ENCODE measurements at regions not wholly inside any gene's neighbourhood (a gene's known extent, or its start where the extent isn't known, plus 50 kb on each side); places are given as distances from the start of the nearest gene placed in this dataset.

DNA sequence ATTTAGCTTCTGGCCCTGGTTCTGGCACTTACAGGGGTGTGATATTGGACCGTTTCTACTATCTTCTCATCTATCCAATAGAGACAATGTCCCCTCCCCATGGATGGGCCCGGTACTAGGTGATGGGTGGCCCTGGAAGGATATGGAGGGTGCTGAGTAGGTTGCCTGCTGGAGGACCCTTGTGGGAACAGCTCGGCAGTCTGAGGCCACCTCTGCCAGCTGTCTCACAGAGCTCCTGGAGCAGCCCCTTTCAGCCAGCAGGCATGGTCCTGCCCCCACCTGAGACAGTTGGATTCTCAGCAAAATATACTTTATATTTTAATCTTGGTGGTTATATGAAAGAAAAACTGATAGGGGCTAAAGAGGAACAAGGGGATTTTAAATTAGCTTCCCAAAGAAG lies 101.0 kb upstream of the LMO4 start:
- Histone ChIP-seq H3K9me2 (ENCODE audit: low read depth, low read length) (no peaks in the 10 kb centered on the region), H3K27me3 (ENCODE audit: insufficient read depth, low read length) (no peaks in the 10 kb centered on the region), H2AFZ (ENCODE audit: low read length) (no peak overlapping the region), H3K36me3 (ENCODE audit: insufficient read depth, low read length) (no peaks in the 10 kb centered on the region), H3K9ac (ENCODE audit: low read length) (no peak overlapping the region), H3K79me2 (ENCODE audit: insufficient read depth, low read length) (no peaks in the 10 kb centered on the region), H3K27ac (ENCODE audit: low read depth, low read length, poor library complexity, severe bottlenecking) (no peak overlapping the region), H4K20me1 (ENCODE audit: insufficient read depth, low read length) (no peaks in the 10 kb centered on the region), H3K9me3 (ENCODE audit: low read length) (no peaks in the 10 kb centered on the region), H3F3A (ENCODE audit: insufficient read depth, low read length) (no peaks in the 10 kb centered on the region), H3K4me3 (ENCODE audit: low read depth, low read length, poor library complexity, severe bottlenecking) (no peak overlapping the region), H3K4me1 (ENCODE audit: insufficient read depth, low read length, severe bottlenecking) (peaks cover 7% of the 10 kb centered on the region), H3K4me2 (ENCODE audit: low read length) (no peak overlapping the region)
- TF ChIP-seq EZH2 (IDR thresholded peaks at IDR 0.05; ENCODE audit: borderline replicate concordance, low read length) = no peak
- TF ChIP-seq, protein P1, sequence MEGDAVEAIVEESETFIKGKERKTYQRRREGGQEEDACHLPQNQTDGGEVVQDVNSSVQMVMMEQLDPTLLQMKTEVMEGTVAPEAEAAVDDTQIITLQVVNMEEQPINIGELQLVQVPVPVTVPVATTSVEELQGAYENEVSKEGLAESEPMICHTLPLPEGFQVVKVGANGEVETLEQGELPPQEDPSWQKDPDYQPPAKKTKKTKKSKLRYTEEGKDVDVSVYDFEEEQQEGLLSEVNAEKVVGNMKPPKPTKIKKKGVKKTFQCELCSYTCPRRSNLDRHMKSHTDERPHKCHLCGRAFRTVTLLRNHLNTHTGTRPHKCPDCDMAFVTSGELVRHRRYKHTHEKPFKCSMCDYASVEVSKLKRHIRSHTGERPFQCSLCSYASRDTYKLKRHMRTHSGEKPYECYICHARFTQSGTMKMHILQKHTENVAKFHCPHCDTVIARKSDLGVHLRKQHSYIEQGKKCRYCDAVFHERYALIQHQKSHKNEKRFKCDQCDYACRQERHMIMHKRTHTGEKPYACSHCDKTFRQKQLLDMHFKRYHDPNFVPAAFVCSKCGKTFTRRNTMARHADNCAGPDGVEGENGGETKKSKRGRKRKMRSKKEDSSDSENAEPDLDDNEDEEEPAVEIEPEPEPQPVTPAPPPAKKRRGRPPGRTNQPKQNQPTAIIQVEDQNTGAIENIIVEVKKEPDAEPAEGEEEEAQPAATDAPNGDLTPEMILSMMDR (IDR thresholded peaks at IDR 0.05; ENCODE audit: low read length) = no peak

DNA sequence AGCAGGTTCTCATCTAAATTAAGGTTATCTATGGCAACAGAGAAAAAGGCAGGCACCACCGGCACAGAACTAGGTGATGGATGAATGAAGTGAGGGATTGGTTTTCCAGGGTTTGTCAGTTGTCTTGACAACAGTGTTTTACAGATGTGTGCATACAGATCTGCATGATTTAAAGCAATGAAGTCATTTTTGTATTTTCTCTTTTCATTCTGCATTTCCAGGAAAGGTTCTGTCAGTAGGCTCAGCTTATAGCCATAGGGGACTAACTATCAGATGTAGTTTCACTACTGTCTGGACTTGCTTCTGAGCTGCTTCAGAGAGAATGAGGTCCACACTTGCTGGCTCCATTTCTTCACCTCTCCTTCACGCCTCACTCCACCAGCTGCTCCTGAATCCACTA lies 98.2 kb upstream of the LMO4 start:
- H3K79me2 ChIP-seq (ENCODE audit: insufficient read depth, low read length) = no peaks in the 10 kb centered on the region
- TF ChIP-seq, protein P1 (IDR thresholded peaks at IDR 0.05; ENCODE audit: low read length) = no peak
- TF ChIP-seq EZH2 (IDR thresholded peaks at IDR 0.05; ENCODE audit: borderline replicate concordance, low read length) = no peak
- H4K20me1 ChIP-seq (ENCODE audit: insufficient read depth, low read length) = no peaks in the 10 kb centered on the region
- H3F3A ChIP-seq (ENCODE audit: insufficient read depth, low read length) = no peaks in the 10 kb centered on the region
- no peaks in the 10 kb centered on the region for H3K27me3 ChIP-seq (ENCODE audit: insufficient read depth, low read length)
- H3K9ac ChIP-seq (ENCODE audit: low read length) = no peak overlapping the region
- H3K4me3 ChIP-seq (ENCODE audit: low read depth, low read length, poor library complexity, severe bottlenecking) = no peak overlapping the region
- H3K9me3 ChIP-seq (ENCODE audit: low read length) = no peaks in the 10 kb centered on the region
- no peak overlapping the region for H3K4me2 ChIP-seq (ENCODE audit: low read length)
- H2AFZ ChIP-seq (ENCODE audit: low read length) = no peak overlapping the region
- H3K9me2 ChIP-seq (ENCODE audit: low read depth, low read length) = no peaks in the 10 kb centered on the region
- H3K4me1 ChIP-seq (ENCODE audit: insufficient read depth, low read length, severe bottlenecking) = peaks cover 7% of the 10 kb centered on the region
- H3K36me3 ChIP-seq (ENCODE audit: insufficient read depth, low read length) = no peaks in the 10 kb centered on the region
- no peak overlapping the region for H3K27ac ChIP-seq (ENCODE audit: low read depth, low read length, poor library complexity, severe bottlenecking)

DNA sequence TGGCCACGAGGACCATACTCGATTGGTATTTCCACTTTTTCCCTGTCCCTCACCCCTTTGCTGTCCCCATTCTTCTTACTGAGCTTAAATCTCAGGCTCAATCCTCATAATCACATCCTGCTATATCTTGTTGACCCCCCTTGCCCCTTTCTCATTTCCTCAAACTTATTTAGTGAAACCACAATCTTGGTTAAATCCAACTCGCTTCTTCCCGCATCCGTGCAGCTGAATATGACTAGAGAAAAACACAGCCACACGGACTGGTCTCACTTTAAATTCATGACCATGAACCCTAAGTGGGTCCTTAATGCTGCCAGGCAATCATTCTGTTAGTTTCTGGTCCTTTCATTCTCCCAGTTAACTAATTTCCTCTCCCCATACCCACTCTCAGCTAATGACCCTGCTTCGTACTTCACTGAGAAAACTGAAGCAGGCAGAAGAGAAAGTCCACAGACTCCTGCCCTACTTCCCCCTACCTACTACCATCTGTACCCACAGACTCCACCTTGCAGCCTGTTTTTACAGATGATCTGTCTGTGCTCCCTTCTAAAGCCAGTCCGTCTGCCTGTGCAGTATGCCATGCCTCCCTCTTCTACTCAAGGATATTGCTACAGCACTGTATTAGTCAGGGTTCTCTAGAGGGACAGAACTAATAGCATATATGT lies 96.8 kb upstream of the LMO4 start:
- Histone ChIP-seq H3K27me3 (ENCODE audit: insufficient read depth, low read length) (no peaks in the 10 kb centered on the region), H3K79me2 (ENCODE audit: insufficient read depth, low read length) (no peaks in the 10 kb centered on the region), H2AFZ (ENCODE audit: low read length) (no peak overlapping the region), H3K36me3 (ENCODE audit: insufficient read depth, low read length) (no peaks in the 10 kb centered on the region), H3K4me3 (ENCODE audit: low read depth, low read length, poor library complexity, severe bottlenecking) (no peak overlapping the region), H3K27ac (ENCODE audit: low read depth, low read length, poor library complexity, severe bottlenecking) (no peak overlapping the region), H3K4me1 (ENCODE audit: insufficient read depth, low read length, severe bottlenecking) (no peaks in the 10 kb centered on the region), H3K9me3 (ENCODE audit: low read length) (no peaks in the 10 kb centered on the region), H3K9me2 (ENCODE audit: low read depth, low read length) (no peaks in the 10 kb centered on the region), H3F3A (ENCODE audit: insufficient read depth, low read length) (no peaks in the 10 kb centered on the region), H4K20me1 (ENCODE audit: insufficient read depth, low read length) (no peaks in the 10 kb centered on the region), H3K9ac (ENCODE audit: low read length) (no peak overlapping the region), H3K4me2 (ENCODE audit: low read length) (no peak overlapping the region)
- TF ChIP-seq EZH2 (IDR thresholded peaks at IDR 0.05; ENCODE audit: borderline replicate concordance, low read length) = no peak
- TF ChIP-seq, protein P1 (IDR thresholded peaks at IDR 0.05; ENCODE audit: low read length) = no peak

Measured in OCI-LY1 (cell line).